NCI-H2227 (cell line): ENCODE measurements at regions not wholly inside any gene's neighbourhood (a gene's known extent, or its start where the extent isn't known, plus 50 kb on each side); places are given as distances from the start of the nearest gene placed in this dataset.

Experiments used
- DNase-seq: peaks from one replicate; lab custom pipeline; 2025; ENCODE audit not compliant: unreplicated experiment; lab: John Stamatoyannopoulos, UW

GRCh38 chr14:104318558-104319490 lies 180.4 kb downstream of the KIF26A start:
- no peak for DNase-seq

- DNase-seq: no peak
Measured at GRCh38 chr14:104319491-104320241, 181.3 kb downstream of the KIF26A start.

GRCh38 chr14:104320611-104321086 lies 182.3 kb downstream of the KIF26A start:
- peak; percentile 17 for DNase-seq

GRCh38 chr14:104321088-104321801 lies 182.9 kb downstream of the KIF26A start:
- no peak for DNase-seq

- no peak for DNase-seq
Measured at GRCh38 chr14:104321802-104322130, 183.4 kb downstream of the KIF26A start.

- no peak for DNase-seq
Measured at GRCh38 chr14:104322531-104323366, 184.4 kb downstream of the KIF26A start.

- no peak for DNase-seq
Measured at GRCh38 chr14:104323551-104324175, 185.3 kb downstream of the KIF26A start.

- no peak for DNase-seq
Measured at GRCh38 chr14:104326848-104327247, 188.5 kb downstream of the KIF26A start.

GRCh38 chr14:104328607-104329006 lies 190.2 kb downstream of the KIF26A start:
- no peak for DNase-seq

- no peak for DNase-seq
Measured at GRCh38 chr14:104329793-104330192, 191.4 kb downstream of the KIF26A start.

- DNase-seq: no peak
Measured at GRCh38 chr14:104331871-104332605, 193.7 kb downstream of the KIF26A start.

GRCh38 chr14:104332634-104333270 lies 194.4 kb downstream of the KIF26A start:
- no peak for DNase-seq

GRCh38 chr14:104333646-104334423 lies 195.4 kb downstream of the KIF26A start:
- DNase-seq: no peak

GRCh38 chr14:104334424-104335161 lies 196.2 kb downstream of the KIF26A start:
- peak; percentile 55 for DNase-seq

GRCh38 chr14:104335176-104335575 lies 196.8 kb downstream of the KIF26A start:
- DNase-seq: no peak

GRCh38 chr14:104335611-104336010 lies 197.2 kb downstream of the KIF26A start:
- no peak for DNase-seq

- no peak for DNase-seq
Measured at GRCh38 chr14:104337351-104337750, 199.0 kb downstream of the KIF26A start.
